ENCODE measurements at regions not wholly inside any gene's neighbourhood (a gene's known extent, or its start where the extent isn't known, plus 50 kb on each side); places are given as distances from the start of the nearest gene placed in this dataset.

- H3K4me1 ChIP-seq, result no peaks in the 10 kb centered on the region
- Mint-ChIP-seq H3K27ac (ENCODE audit: unreplicated experiment) (no peak overlapping the region), H3K4me3 (ENCODE audit: unreplicated experiment) (no peak overlapping the region), H3K4me1 (ENCODE audit: low read depth, unreplicated experiment) (no peaks in the 10 kb centered on the region), H3K27me3 (ENCODE audit: insufficient read depth, unreplicated experiment) (peaks cover 8% of the 10 kb centered on the region), H3K9me3 (ENCODE audit: unreplicated experiment) (no peaks in the 10 kb centered on the region), H3K36me3 (ENCODE audit: insufficient read depth, unreplicated experiment) (no peaks in the 10 kb centered on the region)
- POLR2A ChIA-PET, result no interaction called here
- no peaks in the 10 kb centered on the region for H3K36me3 ChIP-seq (ENCODE audit: control insufficient read depth, insufficient read depth, low read length)
- no peak for TF ChIP-seq CTCF (IDR thresholded peaks at IDR 0.05; ENCODE audit: insufficient read depth in 1 of 2, low read depth in 1 of 2, low read length in 1 of 2, severe bottlenecking in 1 of 2, unreplicated experiment in 1 of 2)
- H3K9me3 ChIP-seq, result no peaks in the 10 kb centered on the region
- no peaks in the 10 kb centered on the region for H3K27me3 ChIP-seq (replicated peaks; ENCODE audit: control insufficient read depth, insufficient read depth, low read length)
- intact Hi-C loops (cut with micrococcal nuclease; ENCODE audit: unreplicated experiment), result no loop called here
- H3K4me3 ChIP-seq (ENCODE audit: low read depth, low read length), result no peak overlapping the region
- BruUV-seq (replicated peaks), result no TSS peak
- CTCF ChIA-PET, result no interaction called here
- DNase-seq, result no peak
Observed at GRCh38 chr12:92275443-92276154, 130.0 kb upstream of the BTG1 start.

- Histone ChIP-seq H3K9me3 (no peaks in the 10 kb centered on the region), H3K27me3 (replicated peaks; ENCODE audit: control insufficient read depth, insufficient read depth, low read length) (no peaks in the 10 kb centered on the region), H3K4me1 (no peaks in the 10 kb centered on the region), H3K36me3 (ENCODE audit: control insufficient read depth, insufficient read depth, low read length) (no peaks in the 10 kb centered on the region), H3K4me3 (ENCODE audit: low read depth, low read length) (no peak overlapping the region)
- no peaks in the 10 kb centered on the region for H3K9me3 Mint-ChIP-seq (ENCODE audit: unreplicated experiment)
- no peak for TF ChIP-seq CTCF (IDR thresholded peaks at IDR 0.05; ENCODE audit: insufficient read depth in 1 of 2, low read depth in 1 of 2, low read length in 1 of 2, severe bottlenecking in 1 of 2, unreplicated experiment in 1 of 2)
- H3K4me3 Mint-ChIP-seq (ENCODE audit: unreplicated experiment), result no peak overlapping the region
- POLR2A ChIA-PET, result no interaction called here
- no TSS peak for BruUV-seq (replicated peaks)
- CTCF ChIA-PET, result no interaction called here
- intact Hi-C loops (cut with micrococcal nuclease; ENCODE audit: unreplicated experiment), result no loop called here
- no peaks in the 10 kb centered on the region for H3K4me1 Mint-ChIP-seq (ENCODE audit: low read depth, unreplicated experiment)
- no peaks in the 10 kb centered on the region for H3K36me3 Mint-ChIP-seq (ENCODE audit: insufficient read depth, unreplicated experiment)
- no peak for DNase-seq
- no peak overlapping the region for H3K27ac Mint-ChIP-seq (ENCODE audit: unreplicated experiment)
- peaks cover 2% of the 10 kb centered on the region for H3K27me3 Mint-ChIP-seq (ENCODE audit: insufficient read depth, unreplicated experiment)
Observed at GRCh38 chr12:92273076-92273475, 127.4 kb upstream of the BTG1 start.

GRCh38 chr12:92272061-92272964, 126.7 kb upstream of the BTG1 start:
- H3K27me3 Mint-ChIP-seq (ENCODE audit: insufficient read depth, unreplicated experiment), result peaks cover 2% of the 10 kb centered on the region
- DNase-seq, result no peak
- no peak for TF ChIP-seq CTCF (IDR thresholded peaks at IDR 0.05; ENCODE audit: insufficient read depth in 1 of 2, low read depth in 1 of 2, low read length in 1 of 2, severe bottlenecking in 1 of 2, unreplicated experiment in 1 of 2)
- H3K36me3 Mint-ChIP-seq (ENCODE audit: insufficient read depth, unreplicated experiment), result no peaks in the 10 kb centered on the region
- H3K9me3 Mint-ChIP-seq (ENCODE audit: unreplicated experiment), result no peaks in the 10 kb centered on the region
- Histone ChIP-seq H3K27me3 (replicated peaks; ENCODE audit: control insufficient read depth, insufficient read depth, low read length) (no peaks in the 10 kb centered on the region), H3K4me3 (ENCODE audit: low read depth, low read length) (no peak overlapping the region), H3K9me3 (no peaks in the 10 kb centered on the region), H3K36me3 (ENCODE audit: control insufficient read depth, insufficient read depth, low read length) (no peaks in the 10 kb centered on the region), H3K4me1 (no peaks in the 10 kb centered on the region)
- intact Hi-C loops (cut with micrococcal nuclease; ENCODE audit: unreplicated experiment), result no loop called here
- H3K27ac Mint-ChIP-seq (ENCODE audit: unreplicated experiment), result no peak overlapping the region
- H3K4me3 Mint-ChIP-seq (ENCODE audit: unreplicated experiment), result no peak overlapping the region
- CTCF ChIA-PET, result no interaction called here
- POLR2A ChIA-PET, result no interaction called here
- no peaks in the 10 kb centered on the region for H3K4me1 Mint-ChIP-seq (ENCODE audit: low read depth, unreplicated experiment)
- no TSS peak for BruUV-seq (replicated peaks)

All from Caco-2 (cell line).